H9 (cell line): ENCODE measurements at regions not wholly inside any gene's neighbourhood (a gene's known extent, or its start where the extent isn't known, plus 50 kb on each side); places are given as distances from the start of the nearest gene placed in this dataset.

Experiments
- DNase-seq: peaks from one replicate; pipeline ENCODE4 v3.0.0-alpha.2; 2017
- H2AFZ ChIP-seq: one replicate; pipeline ENCODE4 v1.6.1; 2013; ENCODE audit warnings: mild to moderate bottlenecking, low read length, control low read depth, moderate library complexity
- H2AK5ac ChIP-seq: 2 replicates; pipeline ENCODE4 v1.6.1; 2013; ENCODE audit warnings: low read length, control low read depth, mixed read lengths; ENCODE audit not compliant: insufficient read length
- H2BK120ac ChIP-seq: one replicate; pipeline ENCODE4 v1.6.1; 2013; ENCODE audit warnings: low read depth, mild to moderate bottlenecking, low read length, control low read depth, inconsistent platforms; ENCODE audit not compliant: poor library complexity, severe bottlenecking
- H2BK12ac ChIP-seq: 2 replicates; pipeline ENCODE4 v1.6.1; 2013; ENCODE audit warnings: low read length, control low read depth, mixed read lengths, low read depth; ENCODE audit not compliant: insufficient read length
- H2BK15ac ChIP-seq: 2 replicates; pipeline ENCODE4 v1.6.1; 2013; ENCODE audit warnings: low read depth, low read length, control low read depth
- H2BK20ac ChIP-seq: one replicate; pipeline ENCODE4 v1.6.1; 2013; ENCODE audit warnings: low read depth, mild to moderate bottlenecking, low read length, control low read depth, inconsistent platforms; ENCODE audit not compliant: poor library complexity, severe bottlenecking
- H2BK5ac ChIP-seq: 2 replicates; pipeline ENCODE4 v1.6.1; 2013; ENCODE audit warnings: low read length, control low read depth, mixed read lengths; ENCODE audit not compliant: insufficient read length
- H3K14ac ChIP-seq: 2 replicates; pipeline ENCODE4 v1.6.1; 2013; ENCODE audit warnings: low read length, control low read depth; ENCODE audit not compliant: insufficient read depth
- H3K18ac ChIP-seq: 2 replicates; pipeline ENCODE4 v1.6.1; 2013; ENCODE audit warnings: low read depth, mild to moderate bottlenecking, mixed read lengths, low read length, control low read depth; ENCODE audit not compliant: insufficient read length
- H3K23ac ChIP-seq: 2 replicates; pipeline ENCODE4 v1.6.1; 2013; ENCODE audit warnings: low read length, control low read depth, mixed read lengths, low read depth; ENCODE audit not compliant: insufficient read length
- H3K23me2 ChIP-seq: 2 replicates; pipeline ENCODE4 v1.6.1; 2013; ENCODE audit warnings: low read depth, mild to moderate bottlenecking, mixed read lengths, low read length, control low read depth; ENCODE audit not compliant: insufficient read length, poor library complexity, severe bottlenecking
- H3K27ac ChIP-seq: 2 replicates; pipeline ENCODE4 v1.5.1; 2013; ENCODE audit warnings: low read length, control low read depth, mixed read lengths, low read depth; ENCODE audit not compliant: insufficient read length
- H3K27me3 ChIP-seq: 2 replicates; pipeline ENCODE4 v1.6.1; 2013; ENCODE audit warnings: low read length, control low read depth, inconsistent platforms; ENCODE audit not compliant: insufficient read depth
- H3K4ac ChIP-seq: 2 replicates; pipeline ENCODE4 v1.6.1; 2013; ENCODE audit warnings: low read depth, mild to moderate bottlenecking, control low read depth, inconsistent platforms, low read length, moderate library complexity
- H3K4me1 ChIP-seq: 2 replicates; pipeline ENCODE4 v1.6.1; 2013; ENCODE audit warnings: low read length, control low read depth, inconsistent platforms; ENCODE audit not compliant: insufficient read depth
- H3K4me2 ChIP-seq: 2 replicates; pipeline ENCODE4 v1.6.1; 2013; ENCODE audit warnings: low read length, control low read depth, mixed read lengths; ENCODE audit not compliant: insufficient read length, insufficient read depth
- H3K56ac ChIP-seq: 2 replicates; pipeline ENCODE4 v1.6.1; 2013; ENCODE audit warnings: low read depth, mild to moderate bottlenecking, mixed read lengths, low read length, control low read depth; ENCODE audit not compliant: insufficient read length
- H3K79me1 ChIP-seq: 2 replicates; pipeline ENCODE4 v1.6.1; 2013; ENCODE audit warnings: low read depth, mild to moderate bottlenecking, moderate library complexity, low read length, control low read depth, inconsistent platforms; ENCODE audit not compliant: insufficient read depth, poor library complexity, severe bottlenecking
- H3K79me2 ChIP-seq: 2 replicates; pipeline ENCODE4 v1.6.1; 2013; ENCODE audit warnings: low read length, control low read depth, inconsistent platforms; ENCODE audit not compliant: insufficient read depth
- H3K9ac ChIP-seq: 2 replicates; pipeline ENCODE4 v1.6.1; 2013; ENCODE audit warnings: low read length, control low read depth, mixed read lengths; ENCODE audit not compliant: insufficient read length; ENCODE audit errors: extremely low read depth
- H3K9me3 ChIP-seq: one replicate; pipeline ENCODE4 v1.6.1; 2013; ENCODE audit warnings: low read depth, low read length, inconsistent platforms; ENCODE audit not compliant: control insufficient read depth
- H3T11ph ChIP-seq: one replicate; pipeline ENCODE4 v1.6.1; 2013; ENCODE audit warnings: mild to moderate bottlenecking, low read length, control low read depth, inconsistent platforms
- H4K20me1 ChIP-seq: one replicate; pipeline ENCODE4 v1.6.1; 2013; ENCODE audit not compliant: control insufficient read depth, insufficient read length, insufficient read depth
- H4K5ac ChIP-seq: 2 replicates; pipeline ENCODE4 v1.6.1; 2013; ENCODE audit warnings: low read depth, mild to moderate bottlenecking, mixed read lengths, low read length, control low read depth; ENCODE audit not compliant: insufficient read length
- H4K8ac ChIP-seq: replicated peaks from 2 replicates; pipeline ENCODE4 v1.6.1; 2013; ENCODE audit warnings: low read length, control low read depth, mixed read lengths, low read depth; ENCODE audit not compliant: insufficient read length
- H4K91ac ChIP-seq: 2 replicates; pipeline ENCODE4 v1.6.1; 2013; ENCODE audit warnings: low read depth, mild to moderate bottlenecking, moderate library complexity, mixed read lengths, low read length, control low read depth; ENCODE audit not compliant: insufficient read length
- H3K27ac Mint-ChIP-seq, 3 experiments: 2 replicates in 2 of 3; 3 replicates in 1 of 3; pipeline ENCODE4 v1.8.0; 2020 to 2021; ENCODE audit warnings: mixed read lengths in 3 of 3, mild to moderate bottlenecking in 1 of 3, moderate library complexity in 1 of 3
- H3K27me3 Mint-ChIP-seq: 2 replicates; pipeline ENCODE4 v1.8.0; 2021; ENCODE audit warnings: low read depth, mild to moderate bottlenecking, moderate library complexity, mixed read lengths
- H3K36me3 Mint-ChIP-seq, 3 experiments: 2 replicates in 2 of 3; 3 replicates in 1 of 3; pipeline ENCODE4 v1.8.0; 2020 to 2021; ENCODE audit warnings: low read depth in 3 of 3, mixed read lengths in 3 of 3; ENCODE audit not compliant: insufficient read depth in 1 of 3
- H3K4me1 Mint-ChIP-seq, 2 experiments: 2 replicates each; pipeline ENCODE4 v1.8.0; 2020; ENCODE audit warnings: mixed read lengths in 2 of 2
- H3K4me3 Mint-ChIP-seq, 2 experiments: 2 replicates in 1 of 2; 3 replicates in 1 of 2; pipeline ENCODE4 v1.8.0; 2020 to 2021; ENCODE audit warnings: mild to moderate bottlenecking in 2 of 2, mixed read lengths in 2 of 2, moderate library complexity in 1 of 2
- H3K9me3 Mint-ChIP-seq, 2 experiments: 2 replicates in 1 of 2; 3 replicates in 1 of 2; pipeline ENCODE4 v1.8.0; 2020; ENCODE audit warnings: mild to moderate bottlenecking in 2 of 2, mixed read lengths in 2 of 2, moderate library complexity in 1 of 2
- CTCF ChIP-seq: fragments of 200-600 bp; sonication (generic); conservative IDR thresholded peaks from 3 replicates; pipeline ENCODE4 v1.8.0; 2021; ENCODE audit warnings: antibody characterized with exemption, mild to moderate bottlenecking
- WGBS: extraction: QIAGEN DNeasy Blood & Tissue Kit; methylation state at CpG from one replicate; pipeline ENCODE4 v1.1.7; 2013; ENCODE audit warnings: missing lambda C conversion rate, low lambda C conversion rate, mixed read lengths; ENCODE audit not compliant: insufficient read length; ENCODE audit errors: extremely low coverage; 5-methylcytosine and 5-hydroxymethylcytosine counted together

DNA sequence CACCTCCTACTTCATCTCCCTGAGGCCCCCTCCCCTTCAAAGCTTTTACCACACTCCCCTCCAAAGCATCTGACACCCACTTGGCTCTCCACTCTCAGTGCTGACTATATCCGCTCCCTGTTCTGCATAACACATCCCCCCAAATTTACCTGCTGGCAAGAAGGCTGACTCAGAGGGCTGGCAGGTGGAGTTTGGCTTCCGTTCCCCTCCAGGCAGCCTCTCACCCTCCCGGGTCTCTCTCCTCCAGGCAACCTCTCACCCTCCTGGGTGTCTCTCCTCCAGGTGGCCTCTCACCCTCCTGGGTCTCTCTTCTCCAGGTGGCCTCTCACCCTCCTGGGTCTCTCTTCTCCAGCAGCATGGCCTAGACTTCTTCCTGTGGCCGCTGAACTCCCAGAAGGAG lies 562.1 kb downstream of the NPHP4 start:
- H2BK20ac ChIP-seq, result no peak overlapping the region
- no peak overlapping the region for H2BK15ac ChIP-seq
- no peaks in the 10 kb centered on the region for H3K79me2 ChIP-seq
- H2BK120ac ChIP-seq, result no peak overlapping the region
- H3K14ac ChIP-seq, result no peak overlapping the region
- H3K4me2 ChIP-seq, result no peak overlapping the region
- H2AFZ ChIP-seq, result no peak overlapping the region
- no peak overlapping the region for H3K23ac ChIP-seq
- no peaks in the 10 kb centered on the region for H3K9me3 Mint-ChIP-seq
- H2BK12ac ChIP-seq, result no peak overlapping the region
- peaks cover 2% of the 10 kb centered on the region; the same call in 1 of the 2 replicates for H3K27me3 ChIP-seq
- peaks cover 41 to 54% of the 10 kb centered on the region in 2 experiments for H3K4me1 Mint-ChIP-seq
- no peaks in the 10 kb centered on the region for H3K9me3 ChIP-seq
- H3K27ac ChIP-seq, result no peak overlapping the region
- no peak overlapping the region for H3K18ac ChIP-seq
- no peak for DNase-seq
- H3K79me1 ChIP-seq, result no peaks in the 10 kb centered on the region
- H4K5ac ChIP-seq, result no peak overlapping the region
- H3K4me1 ChIP-seq, result peaks cover 12% of the 10 kb centered on the region
- no peaks in the 10 kb centered on the region for H3K36me3 Mint-ChIP-seq
- H3K4me3 Mint-ChIP-seq, result no peak overlapping the region
- H3K27ac Mint-ChIP-seq, result 0 out of 7 replicates have a peak overlapping the region, but pooled peaks of 1 of the 3 experiments have one; percentile 25
- WGBS, result no CpG with 5 or more reads among the region's 4 CpGs
- no peak overlapping the region for H3K9ac ChIP-seq
- H4K91ac ChIP-seq, result no peak overlapping the region
- peaks cover 29% of the 10 kb centered on the region for H3K27me3 Mint-ChIP-seq
- H3K4ac ChIP-seq, result no peak overlapping the region
- no peak overlapping the region for H2AK5ac ChIP-seq
- no peaks in the 10 kb centered on the region for H4K20me1 ChIP-seq
- H2BK5ac ChIP-seq, result no peak overlapping the region
- H3K56ac ChIP-seq, result no peak overlapping the region
- no peak overlapping the region for H4K8ac ChIP-seq
- no peak for TF ChIP-seq CTCF
- H3T11ph ChIP-seq, result no peak overlapping the region
- H3K23me2 ChIP-seq, result no peaks in the 10 kb centered on the region
